RCC 7860 (cell line): ENCODE measurements at regions not wholly inside any gene's neighbourhood (a gene's known extent, or its start where the extent isn't known, plus 50 kb on each side); places are given as distances from the start of the nearest gene placed in this dataset.

ENCODE experiments used
- DNase-seq: peaks from one replicate; pipeline ENCODE4 v3.0.0-alpha.2; 2015; ENCODE audit warnings: low spot score
- FAIRE-seq: peaks from 2 replicates; lab custom pipeline; 2012; peaks lifted over from hg19 to GRCh38; lab: Jason Lieb, UNC

DNA sequence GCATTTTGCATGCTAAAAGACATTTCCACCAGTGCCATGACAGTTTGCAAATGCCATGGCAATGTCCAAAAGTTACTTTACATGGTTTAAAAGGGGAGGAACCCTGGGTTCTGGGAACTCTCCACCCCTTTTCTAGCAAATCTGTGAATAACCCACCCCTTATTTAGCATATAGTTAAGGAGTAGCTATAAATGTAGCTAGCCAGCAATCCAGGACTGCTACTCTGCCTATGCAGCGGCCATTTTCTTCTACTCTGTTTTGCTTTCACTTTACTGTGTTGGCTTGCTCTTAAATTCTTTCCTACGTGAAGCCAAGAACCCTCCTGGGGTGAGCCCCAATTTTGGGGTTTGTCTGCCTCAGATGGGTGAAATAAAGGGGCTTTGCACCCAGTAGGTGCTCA is 141.0 kb downstream of the PTPN11 start:
- no peak for FAIRE-seq
- DNase-seq: no peak

DNA sequence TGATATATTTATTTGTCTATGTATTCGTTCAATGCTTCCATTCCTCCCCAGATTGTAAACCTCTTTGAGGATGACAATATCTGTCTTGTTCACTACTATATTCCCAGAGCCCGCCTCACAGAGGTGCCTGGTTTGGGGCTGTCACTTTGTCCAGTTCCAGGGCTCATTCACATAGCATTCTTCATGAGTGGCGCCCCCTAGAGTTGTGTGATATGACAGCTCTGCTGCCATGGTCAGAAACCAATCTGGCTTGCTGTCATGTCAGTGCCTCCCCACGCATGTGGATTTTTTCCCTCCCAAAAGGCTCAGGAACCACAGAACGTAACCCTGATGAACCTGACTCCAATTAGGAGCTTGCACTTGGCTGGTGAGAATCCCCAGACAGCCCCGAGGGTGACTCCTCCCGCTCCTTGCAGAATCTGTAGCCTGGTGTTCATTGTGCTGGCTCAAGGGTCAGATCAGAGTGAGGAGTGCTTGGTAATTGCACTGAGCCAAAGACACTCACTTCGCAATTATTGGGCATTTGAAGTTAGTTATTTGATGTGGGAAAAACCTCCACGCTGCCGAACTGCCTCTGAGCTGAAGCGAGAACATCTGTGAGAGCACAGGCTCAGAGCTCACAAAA is 145.5 kb downstream of the PTPN11 start:
- DNase-seq: no peak
- FAIRE-seq: no peak

DNA sequence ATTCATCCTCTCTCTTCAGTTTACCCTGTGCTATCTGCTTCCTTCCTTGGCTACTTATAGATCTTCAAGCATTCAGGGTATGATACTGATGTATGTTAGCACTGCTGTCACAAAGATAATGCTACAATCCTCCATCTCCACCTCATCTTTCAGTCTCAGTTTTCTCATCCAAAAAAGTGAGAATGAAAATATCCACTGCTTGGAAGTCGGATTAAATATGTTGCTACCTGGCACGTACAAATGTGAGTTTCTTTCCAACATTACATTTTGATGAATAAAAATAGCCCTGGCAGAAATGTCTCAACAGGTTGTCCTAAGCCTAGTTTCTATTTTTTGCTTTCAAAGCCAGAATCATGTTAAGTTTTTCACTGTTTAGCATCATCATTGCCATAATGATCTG is 149.9 kb downstream of the PTPN11 start:
- FAIRE-seq: no peak
- DNase-seq: no peak

DNA sequence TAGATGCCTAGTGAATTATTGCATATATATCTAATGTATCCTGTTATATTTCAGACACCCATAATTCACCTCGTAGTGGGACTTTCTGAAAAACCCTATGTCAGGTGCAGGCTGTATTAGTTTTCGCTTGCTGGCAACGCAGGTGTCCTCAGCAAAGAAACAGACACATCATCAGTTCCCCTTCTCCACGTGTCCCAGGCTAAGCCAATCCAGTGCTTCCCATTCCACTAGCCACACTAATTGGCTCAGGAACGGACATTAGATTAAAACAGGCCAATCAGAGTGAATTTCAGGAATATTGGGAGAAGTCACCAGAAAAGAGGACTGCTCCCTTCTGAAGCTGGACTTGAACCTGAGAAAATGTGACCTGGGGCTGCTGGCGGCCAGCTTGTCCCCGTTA is 151.3 kb downstream of the PTPN11 start:
- DNase-seq (no peak), FAIRE-seq (no peak)

DNA sequence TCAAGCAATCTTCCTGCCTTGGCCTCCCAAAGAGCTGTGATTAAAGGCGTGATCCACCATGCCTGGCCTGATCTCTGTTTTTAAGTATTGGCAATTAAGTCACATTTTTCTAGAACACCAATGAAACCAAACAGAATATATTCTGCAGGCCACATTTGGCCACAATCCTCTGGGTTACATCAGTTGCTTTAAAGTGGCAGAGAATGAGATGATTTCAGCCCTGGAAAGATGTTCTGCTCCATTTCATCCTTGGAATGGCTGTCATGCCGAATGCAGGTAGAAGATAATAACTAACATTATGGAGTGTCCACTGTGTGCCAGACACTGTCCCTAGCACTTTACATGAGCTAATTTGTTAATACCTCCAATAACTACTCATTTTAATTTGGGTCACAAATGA is 154.4 kb downstream of the PTPN11 start:
- no peak for DNase-seq
- FAIRE-seq: no peak

DNA sequence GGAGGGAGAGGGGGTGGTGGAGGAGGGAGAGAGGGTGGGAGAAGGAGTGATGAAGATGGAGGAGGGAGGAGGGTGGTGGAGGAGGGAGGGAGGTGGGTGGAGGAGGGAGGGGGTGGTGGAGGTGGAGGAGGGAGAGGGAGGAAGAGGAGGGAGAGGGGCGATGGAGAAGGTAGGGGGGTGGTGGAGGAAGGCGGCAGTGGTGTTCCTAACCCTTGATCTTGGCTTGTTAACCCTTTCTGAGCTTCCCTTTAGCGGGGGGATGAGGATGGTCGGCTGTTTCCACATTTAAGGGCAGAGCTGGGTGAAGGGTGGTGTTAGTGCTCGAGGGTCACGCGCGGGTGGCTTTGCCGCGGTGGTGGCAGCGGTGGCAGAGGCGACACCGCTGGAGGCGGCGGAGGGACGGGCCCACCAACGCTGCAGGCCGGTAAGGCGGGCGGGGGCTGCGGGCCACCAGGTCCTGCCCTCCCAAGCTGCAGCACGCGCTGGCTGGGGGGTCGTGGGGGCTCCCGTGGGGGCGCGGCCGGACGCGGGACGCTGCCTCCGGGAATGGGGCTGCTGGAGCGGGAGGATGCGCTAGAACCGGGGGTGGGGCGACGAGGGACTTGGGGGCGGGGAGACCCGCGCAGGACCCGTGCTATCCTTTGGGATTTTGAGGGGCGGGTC is 156.3 kb downstream of the PTPN11 start:
- FAIRE-seq (no peak), DNase-seq (no peak)

DNA sequence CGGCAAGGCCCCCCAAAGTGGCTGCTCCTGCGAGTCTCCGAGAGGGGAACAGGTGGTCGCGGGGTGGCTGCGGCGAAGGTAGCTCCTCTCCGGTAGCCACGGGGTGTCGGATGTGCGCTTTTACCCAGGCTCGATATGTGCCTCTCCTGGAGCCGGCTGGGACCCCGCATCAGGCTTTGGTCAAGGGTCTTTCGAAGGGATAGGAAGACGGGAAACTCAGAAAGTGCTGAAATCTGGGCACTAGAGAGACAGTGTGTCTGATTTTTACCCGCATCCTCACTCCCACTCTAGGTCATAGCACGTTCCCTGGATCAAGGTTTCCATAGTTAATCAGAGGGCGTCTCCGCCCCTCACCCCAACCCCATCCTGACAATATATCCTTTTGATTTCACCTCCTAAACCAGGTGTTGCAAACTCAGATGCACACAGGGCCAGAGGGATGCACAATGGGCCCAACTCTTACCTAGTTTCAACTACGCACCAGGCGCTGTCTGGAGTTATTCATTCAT is 156.9 kb downstream of the PTPN11 start:
- no peak for FAIRE-seq
- DNase-seq: no peak

DNA sequence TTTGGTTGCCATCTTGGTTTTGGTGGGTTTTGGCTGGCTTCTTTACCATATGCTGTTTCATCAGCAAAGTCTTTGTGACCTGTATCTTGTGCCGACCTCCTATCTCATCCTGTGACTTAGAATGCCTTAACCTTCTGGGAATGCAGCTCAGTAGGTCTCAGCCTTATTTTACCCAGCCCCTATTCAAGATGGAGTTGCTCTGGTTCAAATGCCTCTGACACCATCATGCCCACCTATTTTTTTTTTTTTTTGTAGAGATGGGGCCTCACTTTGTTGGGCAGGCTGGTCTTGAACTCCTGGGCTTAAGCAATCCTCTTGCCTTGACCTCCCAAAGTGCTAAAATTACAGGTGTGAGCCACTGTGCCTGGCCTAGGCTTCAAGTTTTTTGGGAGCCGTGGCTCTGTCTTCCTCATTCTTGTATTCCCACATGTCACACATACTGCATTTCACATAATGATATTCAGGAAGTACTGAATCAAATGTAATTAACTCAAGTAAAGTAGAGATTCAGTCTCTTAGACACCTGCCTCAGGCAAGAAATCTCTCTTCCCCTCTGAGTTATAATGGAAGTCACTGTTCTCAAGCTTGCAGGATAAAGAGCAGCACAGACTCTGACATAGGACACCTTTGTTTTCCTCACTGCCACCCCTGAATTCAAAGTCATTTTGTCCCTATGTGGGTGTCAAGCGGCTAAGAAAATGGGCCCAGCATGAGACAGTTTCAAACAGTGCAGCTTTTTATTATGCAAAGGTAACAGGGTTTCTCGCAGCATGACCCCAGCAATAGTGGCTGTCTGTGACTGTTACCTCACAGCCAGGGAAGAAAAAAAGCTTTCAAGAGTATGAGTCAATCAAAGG is 159.0 kb downstream of the PTPN11 start:
- DNase-seq: no peak

DNA sequence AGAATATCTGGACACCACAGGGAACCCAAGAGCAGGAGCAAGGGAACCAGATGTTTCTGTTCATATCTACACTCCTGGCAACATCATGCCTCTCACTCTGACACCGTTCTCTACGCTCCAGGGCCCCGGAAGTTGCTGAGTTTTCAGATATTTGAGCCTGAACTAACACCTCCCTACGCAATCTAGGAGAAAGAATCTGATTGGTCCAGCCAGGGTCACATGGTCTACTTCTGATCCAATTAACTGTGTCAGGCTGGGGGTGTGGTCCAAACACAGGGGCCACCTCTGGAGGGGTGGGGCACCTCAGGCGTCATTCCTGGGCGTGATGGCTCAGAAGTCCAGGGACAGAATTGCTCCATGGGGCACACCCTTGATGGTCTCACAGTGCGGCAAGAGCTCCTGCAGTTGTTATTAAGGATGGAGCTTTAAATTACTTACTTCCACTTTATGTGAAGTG is 165.5 kb downstream of the PTPN11 start:
- DNase-seq: no peak
- FAIRE-seq: no peak

More for the DNA sequence above, 159.0 kb downstream of the PTPN11 start:
- FAIRE-seq: no peak

DNA sequence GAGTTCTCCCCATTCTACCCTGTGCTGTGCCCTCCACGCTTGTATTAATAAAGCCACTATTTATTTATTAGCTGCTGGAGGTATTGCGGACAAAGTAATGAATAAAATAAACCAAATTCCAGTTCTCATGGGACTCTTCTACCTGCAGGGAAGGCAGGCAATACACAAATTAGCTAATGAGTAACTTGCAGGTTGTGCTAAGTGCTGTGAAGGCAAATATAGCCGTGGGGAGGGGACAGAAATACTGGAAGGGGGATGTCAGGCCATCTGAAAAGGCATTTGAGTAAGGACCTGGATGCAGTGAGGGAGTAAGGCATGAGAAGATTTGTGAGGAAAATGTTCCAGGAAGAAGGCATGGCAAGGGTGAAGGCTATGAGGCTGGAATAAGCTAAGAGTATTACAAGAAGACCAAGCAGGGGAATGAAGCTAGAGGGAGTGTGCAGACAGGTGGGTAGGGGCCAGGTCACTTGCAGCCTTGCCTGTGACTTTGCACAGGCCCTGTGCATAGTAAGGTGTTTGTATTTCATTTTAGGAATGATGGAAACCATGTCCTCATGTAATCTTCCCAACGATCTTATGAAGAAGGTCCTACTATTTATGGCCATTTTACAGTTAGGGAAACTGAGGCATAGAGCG is 167.5 kb downstream of the PTPN11 start:
- DNase-seq: no peak
- no peak for FAIRE-seq

DNA sequence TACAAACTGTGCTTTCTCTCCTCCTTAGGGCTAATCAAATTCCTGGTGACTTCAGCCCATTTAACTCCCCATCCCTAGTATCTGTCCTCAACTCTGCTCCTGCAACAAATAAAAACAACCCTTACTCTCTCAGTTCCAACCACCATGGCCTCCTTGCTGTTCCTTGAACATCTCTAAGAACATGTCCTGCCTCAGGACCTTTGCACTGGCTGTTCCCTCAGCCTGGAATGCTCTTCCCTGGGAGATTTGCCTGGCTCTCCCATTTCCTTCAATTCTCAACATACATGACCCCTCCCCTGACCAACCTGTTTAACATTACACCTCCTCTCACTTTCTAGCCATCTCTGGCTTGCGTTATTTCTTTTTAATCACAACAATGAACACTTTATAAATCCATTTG is 170.5 kb downstream of the PTPN11 start:
- FAIRE-seq (no peak), DNase-seq (no peak)

DNA sequence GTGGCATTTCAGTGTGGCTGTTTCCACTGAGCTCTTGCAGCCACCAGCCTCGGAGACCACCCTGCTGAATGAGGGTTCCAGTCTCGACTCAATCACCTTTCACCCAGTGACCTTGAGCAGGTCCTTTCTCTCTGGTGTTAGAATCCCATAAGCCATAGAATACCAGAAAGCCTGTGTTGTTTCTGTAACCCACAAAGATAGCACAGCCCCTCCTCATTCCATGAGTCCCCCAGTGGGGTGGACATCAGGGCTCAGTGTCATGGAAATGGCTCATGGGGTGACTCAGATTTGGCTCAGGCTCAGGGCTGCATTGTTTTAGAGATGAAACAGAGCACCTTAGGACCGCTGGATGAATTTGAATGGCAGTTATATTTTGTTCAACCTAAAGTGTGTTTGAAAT is 171.5 kb downstream of the PTPN11 start:
- DNase-seq (no peak), FAIRE-seq (no peak)

DNA sequence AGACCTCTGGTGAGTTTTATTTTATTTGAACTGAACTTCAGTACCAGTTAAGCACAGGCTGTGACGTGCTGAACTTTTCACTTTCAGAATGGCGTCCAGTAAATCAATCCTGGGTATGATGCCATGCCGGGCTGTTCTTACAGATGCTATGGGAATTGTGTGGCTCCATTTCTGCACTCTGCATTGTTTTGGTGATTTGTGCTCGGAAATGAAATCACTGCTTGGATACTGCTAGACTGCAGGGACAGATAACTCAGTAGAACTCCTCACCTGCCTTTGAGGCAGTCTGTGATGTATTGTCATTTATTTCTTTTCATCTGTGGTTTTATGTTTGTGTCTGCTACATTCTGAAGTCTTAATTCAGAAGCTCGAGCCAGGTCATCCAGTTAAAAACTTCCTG is 172.7 kb downstream of the PTPN11 start:
- FAIRE-seq: no peak
- no peak for DNase-seq

DNA sequence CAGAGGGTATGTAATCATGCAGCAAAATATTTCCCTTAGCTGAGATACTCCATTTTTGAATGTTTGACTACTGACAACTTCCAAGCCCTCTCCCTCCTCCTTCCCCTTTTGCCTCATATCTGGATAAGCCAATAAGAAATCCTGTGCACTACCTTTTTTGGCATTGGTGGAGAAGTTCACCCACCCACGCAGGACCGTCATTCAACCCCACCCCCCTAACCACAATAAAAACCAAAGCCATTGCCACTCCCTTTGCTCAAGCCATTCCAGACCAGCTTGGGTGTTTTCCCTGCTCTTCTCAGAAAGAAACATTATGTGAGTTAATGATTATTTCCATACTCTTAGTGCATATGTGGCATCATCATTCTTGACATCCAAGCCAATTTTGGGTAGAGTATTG is 176.7 kb downstream of the PTPN11 start:
- FAIRE-seq: no peak

DNA sequence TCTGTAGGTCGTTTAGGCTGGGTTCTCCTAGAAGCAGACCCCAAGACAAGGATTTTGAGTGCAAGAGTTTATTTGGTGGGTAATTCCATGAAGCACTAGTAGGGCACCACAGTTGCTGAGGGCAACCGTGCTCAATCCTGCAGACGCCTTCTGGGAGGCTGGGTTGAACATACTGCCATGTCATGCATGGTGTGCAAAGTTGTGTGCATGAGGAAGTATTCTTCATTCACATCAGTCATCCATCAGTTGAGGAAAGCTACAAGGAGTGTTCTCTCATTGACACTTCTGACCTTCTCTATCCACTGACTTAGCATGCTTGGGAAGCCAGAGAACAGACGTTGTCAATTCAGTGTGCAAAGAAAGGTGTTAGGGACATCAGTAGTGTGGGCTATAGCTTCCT is 179.2 kb downstream of the PTPN11 start:
- FAIRE-seq: no peak
- DNase-seq: no peak

More for the DNA sequence above, 176.7 kb downstream of the PTPN11 start:
- no peak for DNase-seq

DNA sequence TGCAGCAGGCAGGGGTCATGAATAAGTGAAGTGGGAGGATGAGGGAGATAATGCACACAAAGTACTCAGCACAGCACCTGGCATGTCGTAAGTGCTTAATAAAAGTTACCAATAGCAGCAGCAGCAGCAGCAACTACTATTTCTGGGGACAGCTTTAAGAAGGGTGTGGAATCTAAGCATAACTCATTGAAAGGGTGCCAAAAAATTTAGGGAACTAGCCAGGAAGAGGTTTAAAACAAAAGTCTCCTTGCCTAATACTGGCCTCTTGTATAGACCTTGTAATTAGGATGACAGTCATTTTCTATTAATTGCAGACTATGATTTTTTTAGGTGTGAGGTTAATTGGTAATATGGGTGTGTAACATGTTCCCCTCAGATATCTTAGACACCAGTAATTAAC is 179.9 kb downstream of the PTPN11 start:
- FAIRE-seq (no peak), DNase-seq (no peak)

DNA sequence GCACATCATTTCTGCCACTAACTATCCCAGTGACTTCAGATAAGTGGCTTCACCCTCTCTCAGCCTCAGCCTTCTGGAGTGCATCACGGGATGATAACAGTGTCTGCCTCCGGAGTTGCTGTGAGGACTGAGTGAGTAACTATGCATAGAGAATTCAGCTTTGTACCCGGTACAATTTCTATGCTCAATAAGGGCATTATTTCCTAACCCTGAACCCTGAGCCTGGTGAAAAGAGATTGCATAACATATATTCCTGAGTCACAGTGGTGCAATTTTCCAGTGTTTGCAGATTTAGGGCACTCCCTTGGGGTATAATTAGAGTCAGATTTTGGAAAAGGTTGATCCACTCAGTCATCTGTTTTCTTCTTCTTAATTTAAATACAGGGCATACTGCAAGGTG is 181.1 kb downstream of the PTPN11 start:
- FAIRE-seq (no peak), DNase-seq (no peak)

DNA sequence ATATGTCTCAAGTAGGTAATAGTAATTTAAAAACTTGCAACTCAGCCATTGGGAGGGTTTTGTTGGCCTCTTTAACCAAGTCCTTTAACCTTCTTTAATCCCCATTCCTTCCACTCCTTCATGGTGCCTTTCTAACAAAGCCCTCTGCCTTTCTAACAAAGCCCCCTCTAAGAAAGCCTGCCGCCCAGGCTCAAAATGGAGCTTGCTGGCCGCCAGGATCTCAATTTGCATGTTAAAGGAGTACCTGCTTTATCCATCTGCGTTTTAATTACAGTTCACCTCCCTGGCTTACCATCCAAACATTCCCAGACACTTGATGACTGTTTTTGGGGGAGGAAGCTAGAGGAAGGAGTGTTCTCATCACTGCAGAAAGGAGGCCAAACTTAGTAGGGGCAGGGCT is 183.4 kb downstream of the PTPN11 start:
- DNase-seq (no peak), FAIRE-seq (no peak)

DNA sequence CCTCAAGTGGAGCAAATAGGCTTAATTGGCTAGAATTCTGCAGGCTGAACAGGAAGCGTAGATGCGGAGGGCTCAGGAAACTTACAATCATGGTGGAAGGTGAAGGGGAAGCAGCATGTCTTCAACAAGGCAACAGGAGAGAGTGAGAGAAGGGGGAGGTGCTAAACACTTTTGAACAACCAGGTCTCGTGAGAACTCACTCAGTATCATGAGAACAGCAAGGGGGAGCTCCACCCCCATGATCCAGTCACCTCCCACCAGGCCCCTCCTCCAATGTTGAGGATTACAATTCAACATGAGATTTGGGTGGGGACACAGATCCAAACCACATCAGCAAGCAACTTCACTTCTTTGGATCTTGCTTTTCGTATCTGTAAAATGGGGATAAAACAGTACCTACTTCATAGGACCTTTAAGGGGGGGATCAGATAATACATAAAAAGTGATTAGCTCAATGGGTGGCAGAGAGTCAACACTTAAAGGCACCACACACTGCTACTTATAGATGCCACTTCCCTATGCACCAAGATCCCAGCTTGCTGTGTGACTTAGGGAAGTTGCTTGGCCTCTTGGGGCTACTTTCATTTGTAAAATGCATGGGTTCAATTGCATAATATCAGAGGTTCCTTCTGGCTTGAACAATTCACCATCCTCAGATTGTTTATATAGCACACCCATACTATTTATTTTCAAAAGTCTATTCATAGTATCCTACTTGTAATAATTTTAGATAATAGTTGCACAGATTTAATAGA is 184.8 kb upstream of the RPH3A start:
- DNase-seq: no peak
- FAIRE-seq: no peak

DNA sequence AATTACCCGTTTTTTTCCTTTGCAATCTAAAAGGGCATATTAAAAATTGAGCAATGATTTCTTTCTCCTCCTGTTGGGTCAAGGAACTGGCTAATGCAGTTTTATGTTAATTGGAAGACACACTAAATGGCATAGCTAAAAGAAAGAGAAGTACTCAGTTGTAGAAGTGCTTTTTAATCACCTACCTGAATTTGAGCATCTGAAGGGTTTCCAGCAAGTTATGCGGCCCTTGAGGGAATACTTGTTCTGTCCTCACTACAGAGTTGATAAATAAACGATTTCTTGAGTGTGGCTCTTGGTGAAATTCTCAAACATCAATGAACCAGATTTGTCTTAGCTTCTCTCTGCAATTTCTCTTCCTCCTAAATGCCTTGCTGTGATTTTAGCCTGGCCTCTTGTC is 184.1 kb upstream of the RPH3A start:
- FAIRE-seq (no peak), DNase-seq (no peak)

DNA sequence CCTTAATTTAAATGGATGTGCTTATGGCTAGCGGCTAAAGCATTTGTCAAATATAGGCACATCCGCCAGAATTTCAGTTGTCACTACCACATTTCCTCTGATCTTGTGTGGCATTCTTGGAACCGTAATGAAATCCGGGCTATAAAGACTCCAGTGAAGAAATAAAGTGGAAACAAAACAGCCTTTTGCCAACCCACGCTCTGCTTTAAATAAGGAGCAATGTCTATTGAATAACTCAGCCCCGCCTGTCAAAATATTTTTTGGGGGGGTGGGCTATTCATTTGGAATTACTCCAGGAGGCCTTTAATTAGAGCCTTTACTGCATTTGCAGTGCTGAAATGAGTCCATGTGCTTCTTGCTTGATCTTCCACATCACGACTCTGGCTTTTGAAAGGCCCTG is 179.6 kb upstream of the RPH3A start:
- FAIRE-seq (no peak), DNase-seq (no peak)
